ENCODE measurements at regions not wholly inside any gene's neighbourhood (a gene's known extent, or its start where the extent isn't known, plus 50 kb on each side); places are given as distances from the start of the nearest gene placed in this dataset.

DNA sequence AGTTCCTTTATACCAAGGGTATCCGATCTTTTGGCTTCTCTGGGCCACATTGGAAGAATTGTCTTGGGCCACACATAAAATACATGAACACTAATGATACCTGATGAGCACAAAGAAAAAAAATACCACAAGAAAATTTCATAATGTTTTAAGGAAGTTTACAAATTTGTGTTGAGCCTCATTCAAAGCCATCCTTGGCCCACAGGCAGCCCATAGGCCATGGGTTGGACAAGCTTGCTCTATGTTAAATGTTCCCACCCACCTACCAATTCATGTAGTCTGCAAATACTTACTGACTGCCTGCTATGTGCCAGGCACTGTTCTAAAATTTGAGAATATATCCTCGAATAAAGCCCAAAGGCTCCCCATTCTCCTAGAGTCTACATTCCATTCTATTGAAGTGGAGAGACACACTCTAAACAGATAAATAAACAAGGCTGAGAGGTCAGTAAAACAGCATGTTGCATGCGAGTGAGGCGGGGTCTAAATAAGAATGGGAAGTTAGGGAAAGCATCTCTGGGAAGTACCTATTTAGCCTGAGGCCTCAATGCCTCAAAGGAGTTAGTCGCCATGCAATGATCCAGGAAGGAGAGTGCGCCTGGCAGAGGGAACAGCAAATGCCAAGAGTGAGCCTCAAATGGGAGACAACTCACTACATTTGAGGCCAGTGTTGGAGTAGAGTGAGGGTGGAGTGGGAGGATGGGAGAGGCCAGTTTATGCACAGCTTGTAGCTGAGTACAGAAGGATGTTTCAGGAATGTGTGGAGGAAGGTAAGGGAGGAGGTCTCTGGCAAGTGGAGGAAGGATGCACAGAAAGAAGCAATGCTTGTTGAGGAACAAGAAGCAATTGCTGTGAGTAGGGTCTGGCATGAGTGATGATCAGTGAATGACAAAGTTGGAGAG lies 52.5 kb upstream of the CLDN10 start:
- WGBS, 2 donors = 81 to 85% methylated on average over 6 of the region's 6 CpGs
- TF ChIP-seq, protein P1, sequence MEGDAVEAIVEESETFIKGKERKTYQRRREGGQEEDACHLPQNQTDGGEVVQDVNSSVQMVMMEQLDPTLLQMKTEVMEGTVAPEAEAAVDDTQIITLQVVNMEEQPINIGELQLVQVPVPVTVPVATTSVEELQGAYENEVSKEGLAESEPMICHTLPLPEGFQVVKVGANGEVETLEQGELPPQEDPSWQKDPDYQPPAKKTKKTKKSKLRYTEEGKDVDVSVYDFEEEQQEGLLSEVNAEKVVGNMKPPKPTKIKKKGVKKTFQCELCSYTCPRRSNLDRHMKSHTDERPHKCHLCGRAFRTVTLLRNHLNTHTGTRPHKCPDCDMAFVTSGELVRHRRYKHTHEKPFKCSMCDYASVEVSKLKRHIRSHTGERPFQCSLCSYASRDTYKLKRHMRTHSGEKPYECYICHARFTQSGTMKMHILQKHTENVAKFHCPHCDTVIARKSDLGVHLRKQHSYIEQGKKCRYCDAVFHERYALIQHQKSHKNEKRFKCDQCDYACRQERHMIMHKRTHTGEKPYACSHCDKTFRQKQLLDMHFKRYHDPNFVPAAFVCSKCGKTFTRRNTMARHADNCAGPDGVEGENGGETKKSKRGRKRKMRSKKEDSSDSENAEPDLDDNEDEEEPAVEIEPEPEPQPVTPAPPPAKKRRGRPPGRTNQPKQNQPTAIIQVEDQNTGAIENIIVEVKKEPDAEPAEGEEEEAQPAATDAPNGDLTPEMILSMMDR (IDR thresholded peaks at IDR 0.05; ENCODE audit: control extremely low read depth, extremely low read depth) = no peak

DNA sequence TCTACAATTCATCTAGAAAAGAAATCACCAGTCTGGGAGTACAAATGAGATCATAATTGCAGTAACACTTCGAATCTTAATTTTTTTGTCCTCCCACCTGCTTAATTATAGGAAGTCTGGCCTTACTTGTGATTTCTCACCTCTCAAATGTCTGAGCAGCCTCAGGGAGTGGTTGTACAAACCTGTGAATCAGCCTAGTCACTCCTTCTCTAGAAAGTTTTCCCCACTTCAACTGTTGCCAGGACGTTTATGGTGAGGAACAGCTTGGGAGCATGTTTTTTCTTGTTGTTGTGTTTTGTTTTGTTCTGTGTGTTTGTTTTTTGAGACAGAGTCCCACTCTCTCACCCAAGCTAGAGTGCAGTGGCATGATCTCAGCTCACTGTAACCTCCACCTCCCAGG lies 50.3 kb upstream of the CLDN10 start:
- Histone ChIP-seq H3K36me3 (ENCODE audit: control insufficient read depth in 4 of 4, insufficient read depth in 4 of 4, low read length in 4 of 4) (no peaks in the 10 kb centered on the region), H3K27me3 (ENCODE audit: control insufficient read depth in 3 of 3, insufficient read depth in 3 of 3, low read length in 2 of 3) (no peaks in the 10 kb centered on the region), H3K4me3 (no peak overlapping the region), H3K4me1 (ENCODE audit: control insufficient read depth in 5 of 5, insufficient read depth in 5 of 5, low read length in 5 of 5) (peaks cover 0 to 5% (median 2%) of the 10 kb centered on the region in 5 donors), H3K9me3 (ENCODE audit: control insufficient read depth in 4 of 4, insufficient read depth in 3 of 4, low read length in 3 of 4) (peaks cover 0 to 4% (median 0%) of the 10 kb centered on the region in 4 donors), H3K27ac (ENCODE audit: low read depth in 1 of 2, low read length in 1 of 2) (no peak overlapping the region), H3K9ac (ENCODE audit: insufficient read depth in 1 of 2, low read length in 2 of 2) (no peak overlapping the region)
- DNase-seq = no peak
- TF ChIP-seq, protein P1 (IDR thresholded peaks at IDR 0.05; ENCODE audit: control extremely low read depth, extremely low read depth) = no peak
- ATAC-seq (ENCODE audit: insufficient read depth, low FRiP score) = no peak
- WGBS, 2 donors = 64 to 82% methylated on average over 2 of the region's 2 CpGs

More for the DNA sequence above, 52.5 kb upstream of the CLDN10 start:
- Histone ChIP-seq H3K27ac (ENCODE audit: low read depth in 1 of 2, low read length in 1 of 2) (no peak overlapping the region), H3K36me3 (ENCODE audit: control insufficient read depth in 4 of 4, insufficient read depth in 4 of 4, low read length in 4 of 4) (no peaks in the 10 kb centered on the region), H3K9me3 (ENCODE audit: control insufficient read depth in 4 of 4, insufficient read depth in 3 of 4, low read length in 3 of 4) (peaks cover 0 to 8% (median 3%) of the 10 kb centered on the region in 4 donors), H3K27me3 (ENCODE audit: control insufficient read depth in 3 of 3, insufficient read depth in 3 of 3, low read length in 2 of 3) (no peaks in the 10 kb centered on the region), H3K9ac (ENCODE audit: insufficient read depth in 1 of 2, low read length in 2 of 2) (no peak overlapping the region), H3K4me3 (no peak overlapping the region), H3K4me1 (ENCODE audit: control insufficient read depth in 5 of 5, insufficient read depth in 5 of 5, low read length in 5 of 5) (peaks cover 0 to 6% (median 2%) of the 10 kb centered on the region in 5 donors)
- ATAC-seq (ENCODE audit: insufficient read depth, low FRiP score) (no peak), DNase-seq (no peak)
